WTC11 (cell line): ENCODE measurements at regions not wholly inside any gene's neighbourhood (a gene's known extent, or its start where the extent isn't known, plus 50 kb on each side); places are given as distances from the start of the nearest gene placed in this dataset.

Experiments used
- ATAC-seq: fragments of 200-7000 bp; cut with Tn5 transposase; 2 replicates; pipeline ENCODE4 v1.10.0; 2021; ENCODE audit warnings: mild to moderate bottlenecking, moderate library complexity
- CTCF ChIA-PET: fragments of 300-600 bp; sonication (Branson Sonifier 250); formaldehyde crosslinking; loops from one replicate; lab custom pipeline; 2021; ENCODE audit warnings: antibody characterized with exemption; lab: Charles Lee
- POLR2A ChIA-PET: fragments of 350-600 bp; sonication (Branson Sonifier 250); formaldehyde crosslinking; loops from one replicate; lab custom pipeline; 2021; ENCODE audit warnings: antibody characterized with exemption; lab: Charles Lee
- DNase-seq: peaks from one replicate; pipeline ENCODE4 v3.0.0; 2021; ENCODE audit warnings: low spot score
- H3K27ac Mint-ChIP-seq: 2 replicates; pipeline ENCODE4 v1.8.0; 2021; ENCODE audit warnings: mixed read lengths
- H3K27me3 Mint-ChIP-seq: 2 replicates; pipeline ENCODE4 v1.8.0; 2021; ENCODE audit warnings: low read depth, mild to moderate bottlenecking, moderate library complexity, mixed read lengths
- H3K36me3 Mint-ChIP-seq: 2 replicates; pipeline ENCODE4 v1.8.0; 2021; ENCODE audit warnings: mixed read lengths
- H3K4me1 Mint-ChIP-seq: 2 replicates; pipeline ENCODE4 v1.8.0; 2022; ENCODE audit warnings: mixed read lengths
- H3K4me3 Mint-ChIP-seq: 2 replicates; pipeline ENCODE4 v1.8.0; 2021; ENCODE audit warnings: mild to moderate bottlenecking, moderate library complexity, mixed read lengths
- H3K9me3 Mint-ChIP-seq: 2 replicates; pipeline ENCODE4 v1.8.0; 2021; ENCODE audit warnings: mixed read lengths
- ARID4B ChIP-seq: sonication (generic); formaldehyde crosslinking; IDR thresholded peaks from 2 replicates; pipeline ENCODE4 v1.8.0; 2023; ENCODE audit warnings: missing genetic modification reagents, mild to moderate bottlenecking, borderline replicate concordance
- ATF2 ChIP-seq: sonication (generic); formaldehyde crosslinking; IDR thresholded peaks from 2 replicates; pipeline ENCODE4 v1.8.1; 2022; ENCODE audit warnings: low read depth, missing genetic modification reagents, borderline replicate concordance
- CBFB ChIP-seq: sonication (generic); formaldehyde crosslinking; IDR thresholded peaks from 2 replicates; pipeline ENCODE4 v1.8.1; 2022; ENCODE audit warnings: mild to moderate bottlenecking, low read depth, missing genetic modification reagents
- CREM ChIP-seq: sonication (generic); formaldehyde crosslinking; IDR thresholded peaks from 2 replicates; pipeline ENCODE4 v1.8.1; 2022; ENCODE audit warnings: mild to moderate bottlenecking, missing genetic modification reagents, moderate library complexity
- ELF4 ChIP-seq: sonication (generic); formaldehyde crosslinking; IDR thresholded peaks from 2 replicates; pipeline ENCODE4 v1.8.1; 2022; ENCODE audit warnings: low read depth, mild to moderate bottlenecking, moderate library complexity, missing genetic modification reagents
- EMX1 ChIP-seq: fragments of 250-450 bp; sonication (Bioruptor Pico); IDR thresholded peaks from 2 replicates; pipeline ENCODE4 v1.8.0; 2021; ENCODE audit warnings: mild to moderate bottlenecking
- FOXP4 ChIP-seq: sonication (generic); formaldehyde crosslinking; IDR thresholded peaks from 2 replicates; pipeline ENCODE4 v1.8.0; 2022; ENCODE audit warnings: mild to moderate bottlenecking, missing genetic modification reagents
- GRHL2 ChIP-seq: fragments of 250-450 bp; sonication (Bioruptor Pico); IDR thresholded peaks from 2 replicates; pipeline ENCODE4 v1.8.0; 2022; ENCODE audit warnings: mild to moderate bottlenecking, moderate library complexity; ENCODE audit not compliant: insufficient replicate concordance, severe bottlenecking
- GTF2I ChIP-seq: fragments of 250-450 bp; sonication (Bioruptor Pico); conservative IDR thresholded peaks from 2 replicates; pipeline ENCODE4 v1.4.0; 2021; ENCODE audit warnings: mild to moderate bottlenecking
- HMGA2 ChIP-seq: fragments of 250-450 bp; sonication (Bioruptor Pico); IDR thresholded peaks from 2 replicates; pipeline ENCODE4 v1.4.0; 2021; ENCODE audit warnings: mild to moderate bottlenecking, moderate library complexity
- HMGXB4 ChIP-seq: sonication (generic); formaldehyde crosslinking; IDR thresholded peaks from 2 replicates; pipeline ENCODE4 v1.8.1; 2023; ENCODE audit warnings: mild to moderate bottlenecking, moderate library complexity, missing genetic modification reagents
- MYBL2 ChIP-seq: sonication (generic); formaldehyde crosslinking; IDR thresholded peaks from 2 replicates; pipeline ENCODE4 v1.8.1; 2023; ENCODE audit warnings: mild to moderate bottlenecking, moderate library complexity, missing genetic modification reagents
- NFATC4 ChIP-seq: fragments of 250-450 bp; sonication (Bioruptor Pico); IDR thresholded peaks from 2 replicates; pipeline ENCODE4 v1.9.0; 2021; ENCODE audit warnings: mild to moderate bottlenecking
- PRRX2 ChIP-seq: fragments of 250-450 bp; sonication (Bioruptor Pico); IDR thresholded peaks from 2 replicates; pipeline ENCODE4 v1.8.0; 2021; ENCODE audit warnings: mild to moderate bottlenecking
- SOX15 ChIP-seq: fragments of 250-450 bp; sonication (Bioruptor Pico); IDR thresholded peaks from 2 replicates; pipeline ENCODE4 v1.9.0; 2021; ENCODE audit warnings: mild to moderate bottlenecking
- TCF7 ChIP-seq: sonication (generic); formaldehyde crosslinking; IDR thresholded peaks from 2 replicates; pipeline ENCODE4 v1.8.0; 2022; ENCODE audit warnings: mild to moderate bottlenecking, low read depth, missing genetic modification reagents, moderate library complexity
- ZMAT4 ChIP-seq: fragments of 250-450 bp; sonication (Bioruptor Pico); IDR thresholded peaks from 2 replicates; pipeline ENCODE4 v1.9.0; 2021; ENCODE audit warnings: mild to moderate bottlenecking
- ZNF281 ChIP-seq: sonication (generic); formaldehyde crosslinking; IDR thresholded peaks from 2 replicates; pipeline ENCODE4 v1.8.0; 2023; ENCODE audit warnings: mild to moderate bottlenecking, missing genetic modification reagents
- ZNF532 ChIP-seq: fragments of 250-450 bp; sonication (Bioruptor Pico); IDR thresholded peaks from 2 replicates; pipeline ENCODE4 v1.9.0; 2021; ENCODE audit warnings: mild to moderate bottlenecking, borderline replicate concordance

GRCh38 chr6:165013701-165014100, 295.7 kb downstream of the C6orf118 start:
- TF ChIP-seq ZNF532 (CRISPR knock-in tag) (no peak), SOX15 (CRISPR knock-in tag) (no peak), TCF7 (no peak), HMGA2 (CRISPR knock-in tag) (no peak), ZMAT4 (CRISPR knock-in tag) (no peak), CREM (CRISPR knock-in tag) (no peak), GRHL2 (CRISPR knock-in tag) (no peak), ARID4B (CRISPR knock-in tag) (no peak), EMX1 (CRISPR knock-in tag) (no peak), MYBL2 (CRISPR knock-in tag) (no peak), NFATC4 (CRISPR knock-in tag) (no peak), FOXP4 (CRISPR knock-in tag) (no peak), PRRX2 (CRISPR knock-in tag) (no peak), CBFB (CRISPR knock-in tag) (no peak), ZNF281 (CRISPR knock-in tag) (no peak), HMGXB4 (CRISPR knock-in tag) (no peak), ELF4 (CRISPR knock-in tag) (no peak), GTF2I (CRISPR knock-in tag) (no peak), ATF2 (CRISPR knock-in tag) (no peak)

More at GRCh38 chr6:165013701-165014100, 295.7 kb downstream of the C6orf118 start:
- Mint-ChIP-seq H3K4me1 (no peaks in the 10 kb centered on the region), H3K9me3 (peaks cover 13% of the 10 kb centered on the region), H3K36me3 (no peaks in the 10 kb centered on the region), H3K27me3 (no peaks in the 10 kb centered on the region), H3K4me3 (no peak overlapping the region), H3K27ac (no peak overlapping the region)
- ATAC-seq (no peak), DNase-seq (no peak)
- POLR2A ChIA-PET = no interaction called here
- CTCF ChIA-PET = interaction anchor here (1.0 kb wide), 1 partner anchor 11 kb away, joined by 4 read pairs; no protein-coding TSS in a partner anchor
